ENCODE measurements at regions not wholly inside any gene's neighbourhood (a gene's known extent, or its start where the extent isn't known, plus 50 kb on each side); places are given as distances from the start of the nearest gene placed in this dataset.

- peaks cover under 1% of the 10 kb centered on the region for H3K23me2 ChIP-seq (ENCODE audit: insufficient read length, low read depth, low read length, poor library complexity, severe bottlenecking)
- H3K14ac ChIP-seq (ENCODE audit: insufficient read depth, low read length): no peak overlapping the region
- Mint-ChIP-seq H3K4me1 (peaks cover 9 to 10% of the 10 kb centered on the region in 2 experiments), H3K36me3 (ENCODE audit: insufficient read depth in 1 of 3, low read depth in 3 of 3) (no peaks in the 10 kb centered on the region), H3K9me3 (peaks cover 0 to 1% of the 10 kb centered on the region in 2 experiments; a peak in 2 of 5 replicates), H3K4me3 (no peak overlapping the region), H3K27ac (peak overlapping the region in 2 of 3 experiments; percentile 30 to 87; a peak in 3 of 7 replicates), H3K27me3 (ENCODE audit: low read depth) (peaks cover 8% of the 10 kb centered on the region)
- peaks cover 6% of the 10 kb centered on the region; the same call in 1 of the 2 replicates for H3K4me1 ChIP-seq (ENCODE audit: insufficient read depth, low read length)
- TF ChIP-seq, protein P1, sequence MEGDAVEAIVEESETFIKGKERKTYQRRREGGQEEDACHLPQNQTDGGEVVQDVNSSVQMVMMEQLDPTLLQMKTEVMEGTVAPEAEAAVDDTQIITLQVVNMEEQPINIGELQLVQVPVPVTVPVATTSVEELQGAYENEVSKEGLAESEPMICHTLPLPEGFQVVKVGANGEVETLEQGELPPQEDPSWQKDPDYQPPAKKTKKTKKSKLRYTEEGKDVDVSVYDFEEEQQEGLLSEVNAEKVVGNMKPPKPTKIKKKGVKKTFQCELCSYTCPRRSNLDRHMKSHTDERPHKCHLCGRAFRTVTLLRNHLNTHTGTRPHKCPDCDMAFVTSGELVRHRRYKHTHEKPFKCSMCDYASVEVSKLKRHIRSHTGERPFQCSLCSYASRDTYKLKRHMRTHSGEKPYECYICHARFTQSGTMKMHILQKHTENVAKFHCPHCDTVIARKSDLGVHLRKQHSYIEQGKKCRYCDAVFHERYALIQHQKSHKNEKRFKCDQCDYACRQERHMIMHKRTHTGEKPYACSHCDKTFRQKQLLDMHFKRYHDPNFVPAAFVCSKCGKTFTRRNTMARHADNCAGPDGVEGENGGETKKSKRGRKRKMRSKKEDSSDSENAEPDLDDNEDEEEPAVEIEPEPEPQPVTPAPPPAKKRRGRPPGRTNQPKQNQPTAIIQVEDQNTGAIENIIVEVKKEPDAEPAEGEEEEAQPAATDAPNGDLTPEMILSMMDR (conservative IDR thresholded peaks at IDR 0.05): no peak
- no peak overlapping the region for H4K91ac ChIP-seq (ENCODE audit: insufficient read length, low read depth, low read length)
- H2BK15ac ChIP-seq (ENCODE audit: low read depth, low read length): no peak overlapping the region
- H4K5ac ChIP-seq (ENCODE audit: insufficient read length, low read depth, low read length): no peak overlapping the region
- H3K27me3 ChIP-seq (ENCODE audit: insufficient read depth, low read length): no peaks in the 10 kb centered on the region
- H2BK12ac ChIP-seq (ENCODE audit: insufficient read length, low read depth, low read length): no peak overlapping the region
- no peak overlapping the region for H3K4me2 ChIP-seq (ENCODE audit: insufficient read depth, insufficient read length, low read length)
- no peaks in the 10 kb centered on the region for H4K20me1 ChIP-seq (ENCODE audit: control insufficient read depth, insufficient read depth, insufficient read length)
- H3K9ac ChIP-seq (ENCODE audit: extremely low read depth, insufficient read length, low read length): no peak overlapping the region
- no peak overlapping the region for H3K56ac ChIP-seq (ENCODE audit: insufficient read length, low read depth, low read length)
- no CpG with 5 or more reads among the region's 4 CpGs for WGBS (ENCODE audit: extremely low coverage, insufficient read length, low lambda C conversion rate)
- no peak overlapping the region for H3K18ac ChIP-seq (ENCODE audit: insufficient read length, low read depth, low read length)
- no peak overlapping the region for H3T11ph ChIP-seq (ENCODE audit: low read length)
- H4K8ac ChIP-seq (replicated peaks; ENCODE audit: insufficient read length, low read depth, low read length): no peak overlapping the region
- H2BK20ac ChIP-seq (ENCODE audit: low read depth, low read length, poor library complexity, severe bottlenecking): no peak overlapping the region
- no peak overlapping the region for H3K23ac ChIP-seq (ENCODE audit: insufficient read length, low read depth, low read length)
- no peaks in the 10 kb centered on the region for H3K9me3 ChIP-seq (ENCODE audit: control insufficient read depth, low read depth, low read length)
- H3K4ac ChIP-seq (ENCODE audit: low read depth, low read length): no peak overlapping the region
- no peaks in the 10 kb centered on the region for H3K79me1 ChIP-seq (ENCODE audit: insufficient read depth, low read depth, low read length, poor library complexity, severe bottlenecking)
- H2BK5ac ChIP-seq (ENCODE audit: insufficient read length, low read length): no peak overlapping the region
- no peaks in the 10 kb centered on the region for H3K79me2 ChIP-seq (ENCODE audit: insufficient read depth, low read length)
- H2AFZ ChIP-seq (ENCODE audit: low read length): no peak overlapping the region
- H3K27ac ChIP-seq (ENCODE audit: insufficient read length, low read depth, low read length): no peak overlapping the region
- no peak overlapping the region for H2BK120ac ChIP-seq (ENCODE audit: low read depth, low read length, poor library complexity, severe bottlenecking)
- no peak for DNase-seq
- no peak overlapping the region for H2AK5ac ChIP-seq (ENCODE audit: insufficient read length, low read length)
Observed at GRCh38 chr12:127820271-127820670, 446.7 kb upstream of the TMEM132C start.

All from H9 (cell line).